ENCODE measurements at regions not wholly inside any gene's neighbourhood (a gene's known extent, or its start where the extent isn't known, plus 50 kb on each side); places are given as distances from the start of the nearest gene placed in this dataset.

DNA sequence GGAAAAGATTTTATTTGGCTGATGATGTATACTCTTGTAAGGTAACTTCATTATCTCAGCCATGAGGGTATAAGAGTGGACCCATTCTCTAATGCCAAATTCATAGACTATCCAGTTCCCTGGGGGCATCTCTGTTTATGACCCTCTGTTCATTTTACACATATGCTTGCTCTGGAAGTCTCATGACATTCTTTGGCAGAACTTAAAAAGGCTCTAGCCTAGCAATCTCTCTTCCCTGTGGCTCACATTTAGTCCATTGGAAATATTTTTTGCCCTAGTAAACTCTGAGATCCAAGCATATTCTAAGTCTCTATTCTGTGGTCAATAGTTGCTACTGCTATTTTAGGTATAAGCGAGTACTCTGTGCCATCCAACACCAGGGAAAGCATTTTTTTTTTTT, 1201.8 kb upstream of the ZEB2 start:
- H3K4me3 ChIP-seq (replicated peaks; ENCODE audit: insufficient read depth, low read length) = no peak overlapping the region
- H3K27ac ChIP-seq (replicated peaks) = no peak overlapping the region
- TF ChIP-seq, protein P1, sequence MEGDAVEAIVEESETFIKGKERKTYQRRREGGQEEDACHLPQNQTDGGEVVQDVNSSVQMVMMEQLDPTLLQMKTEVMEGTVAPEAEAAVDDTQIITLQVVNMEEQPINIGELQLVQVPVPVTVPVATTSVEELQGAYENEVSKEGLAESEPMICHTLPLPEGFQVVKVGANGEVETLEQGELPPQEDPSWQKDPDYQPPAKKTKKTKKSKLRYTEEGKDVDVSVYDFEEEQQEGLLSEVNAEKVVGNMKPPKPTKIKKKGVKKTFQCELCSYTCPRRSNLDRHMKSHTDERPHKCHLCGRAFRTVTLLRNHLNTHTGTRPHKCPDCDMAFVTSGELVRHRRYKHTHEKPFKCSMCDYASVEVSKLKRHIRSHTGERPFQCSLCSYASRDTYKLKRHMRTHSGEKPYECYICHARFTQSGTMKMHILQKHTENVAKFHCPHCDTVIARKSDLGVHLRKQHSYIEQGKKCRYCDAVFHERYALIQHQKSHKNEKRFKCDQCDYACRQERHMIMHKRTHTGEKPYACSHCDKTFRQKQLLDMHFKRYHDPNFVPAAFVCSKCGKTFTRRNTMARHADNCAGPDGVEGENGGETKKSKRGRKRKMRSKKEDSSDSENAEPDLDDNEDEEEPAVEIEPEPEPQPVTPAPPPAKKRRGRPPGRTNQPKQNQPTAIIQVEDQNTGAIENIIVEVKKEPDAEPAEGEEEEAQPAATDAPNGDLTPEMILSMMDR (IDR thresholded peaks at IDR 0.05; ENCODE audit: insufficient read depth, low read length) = no peak
- TF ChIP-seq GABPA (IDR thresholded peaks at IDR 0.05; ENCODE audit: low read depth) (no peak), POLR2AphosphoS5 (IDR thresholded peaks at IDR 0.05; ENCODE audit: low read depth) (no peak), SPI1 (IDR thresholded peaks at IDR 0.05; ENCODE audit: borderline replicate concordance, low read depth) (no peak)
- TF ChIP-seq, protein P2, sequence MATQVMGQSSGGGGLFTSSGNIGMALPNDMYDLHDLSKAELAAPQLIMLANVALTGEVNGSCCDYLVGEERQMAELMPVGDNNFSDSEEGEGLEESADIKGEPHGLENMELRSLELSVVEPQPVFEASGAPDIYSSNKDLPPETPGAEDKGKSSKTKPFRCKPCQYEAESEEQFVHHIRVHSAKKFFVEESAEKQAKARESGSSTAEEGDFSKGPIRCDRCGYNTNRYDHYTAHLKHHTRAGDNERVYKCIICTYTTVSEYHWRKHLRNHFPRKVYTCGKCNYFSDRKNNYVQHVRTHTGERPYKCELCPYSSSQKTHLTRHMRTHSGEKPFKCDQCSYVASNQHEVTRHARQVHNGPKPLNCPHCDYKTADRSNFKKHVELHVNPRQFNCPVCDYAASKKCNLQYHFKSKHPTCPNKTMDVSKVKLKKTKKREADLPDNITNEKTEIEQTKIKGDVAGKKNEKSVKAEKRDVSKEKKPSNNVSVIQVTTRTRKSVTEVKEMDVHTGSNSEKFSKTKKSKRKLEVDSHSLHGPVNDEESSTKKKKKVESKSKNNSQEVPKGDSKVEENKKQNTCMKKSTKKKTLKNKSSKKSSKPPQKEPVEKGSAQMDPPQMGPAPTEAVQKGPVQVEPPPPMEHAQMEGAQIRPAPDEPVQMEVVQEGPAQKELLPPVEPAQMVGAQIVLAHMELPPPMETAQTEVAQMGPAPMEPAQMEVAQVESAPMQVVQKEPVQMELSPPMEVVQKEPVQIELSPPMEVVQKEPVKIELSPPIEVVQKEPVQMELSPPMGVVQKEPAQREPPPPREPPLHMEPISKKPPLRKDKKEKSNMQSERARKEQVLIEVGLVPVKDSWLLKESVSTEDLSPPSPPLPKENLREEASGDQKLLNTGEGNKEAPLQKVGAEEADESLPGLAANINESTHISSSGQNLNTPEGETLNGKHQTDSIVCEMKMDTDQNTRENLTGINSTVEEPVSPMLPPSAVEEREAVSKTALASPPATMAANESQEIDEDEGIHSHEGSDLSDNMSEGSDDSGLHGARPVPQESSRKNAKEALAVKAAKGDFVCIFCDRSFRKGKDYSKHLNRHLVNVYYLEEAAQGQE (IDR thresholded peaks at IDR 0.05; ENCODE audit: insufficient replicate concordance, low read depth) = no peak
- no peaks in the 10 kb centered on the region for H3K27me3 ChIP-seq (ENCODE audit: insufficient read depth, poor library complexity, severe bottlenecking)
- no peak for DNase-seq (ENCODE audit: low read depth in 1 of 2, low spot score in 1 of 2)

DNA sequence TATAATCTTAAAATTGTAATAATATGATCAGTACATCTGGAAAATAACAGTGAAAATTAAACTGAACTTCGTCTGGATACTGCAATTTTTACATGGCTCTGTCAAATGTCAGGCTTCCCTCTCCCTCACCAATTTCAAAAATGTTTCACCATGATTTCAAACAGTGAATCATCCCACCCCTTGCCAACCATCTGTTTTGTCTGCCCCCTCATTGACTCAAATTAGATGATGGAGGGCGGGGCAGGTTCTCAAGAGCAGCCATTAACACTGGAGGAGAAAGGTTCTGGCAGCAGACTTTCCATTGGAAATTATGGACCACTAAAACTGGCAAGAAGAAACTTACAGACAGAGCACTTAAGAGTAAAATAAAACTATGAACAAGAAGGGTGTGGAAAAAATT, 1195.7 kb upstream of the ZEB2 start:
- Histone ChIP-seq H3K4me3 (replicated peaks; ENCODE audit: insufficient read depth, low read length) (no peak overlapping the region), H3K27me3 (ENCODE audit: insufficient read depth, poor library complexity, severe bottlenecking) (no peaks in the 10 kb centered on the region), H3K27ac (replicated peaks) (no peak overlapping the region)
- no peak for DNase-seq (ENCODE audit: low read depth in 1 of 2, low spot score in 1 of 2)
- TF ChIP-seq, protein P2 (IDR thresholded peaks at IDR 0.05; ENCODE audit: insufficient replicate concordance, low read depth) = no peak
- no peak for TF ChIP-seq SPI1 (IDR thresholded peaks at IDR 0.05; ENCODE audit: borderline replicate concordance, low read depth)
- TF ChIP-seq, protein P1 (IDR thresholded peaks at IDR 0.05; ENCODE audit: insufficient read depth, low read length) = no peak
- no peak for TF ChIP-seq GABPA (IDR thresholded peaks at IDR 0.05; ENCODE audit: low read depth)
- no peak for TF ChIP-seq POLR2AphosphoS5 (IDR thresholded peaks at IDR 0.05; ENCODE audit: low read depth)

DNA sequence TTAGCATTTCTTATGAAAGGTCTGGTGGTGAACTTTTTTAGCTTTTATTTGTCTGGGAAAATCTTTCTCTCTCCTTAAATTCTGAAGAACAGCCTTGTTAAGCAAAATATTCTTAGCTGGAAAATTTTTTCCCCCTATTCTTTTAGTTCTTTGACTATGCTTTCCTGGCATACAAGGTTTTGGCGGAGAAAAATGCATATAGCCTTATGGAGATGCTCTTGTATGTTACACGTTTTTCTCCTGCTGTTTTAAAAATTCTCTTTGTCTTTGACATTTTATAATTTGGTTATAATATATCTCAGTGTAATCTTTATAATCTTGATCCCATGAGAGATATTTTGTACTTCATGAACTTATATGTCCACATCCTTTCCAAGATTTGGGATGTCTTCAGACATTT, 1190.4 kb upstream of the ZEB2 start:
- TF ChIP-seq SPI1 (IDR thresholded peaks at IDR 0.05; ENCODE audit: borderline replicate concordance, low read depth) = no peak
- TF ChIP-seq, protein P2 (IDR thresholded peaks at IDR 0.05; ENCODE audit: insufficient replicate concordance, low read depth) = no peak
- TF ChIP-seq POLR2AphosphoS5 (IDR thresholded peaks at IDR 0.05; ENCODE audit: low read depth) = no peak
- TF ChIP-seq GABPA (IDR thresholded peaks at IDR 0.05; ENCODE audit: low read depth) = no peak
- TF ChIP-seq, protein P1 (IDR thresholded peaks at IDR 0.05; ENCODE audit: insufficient read depth, low read length) = no peak
- Histone ChIP-seq H3K27ac (replicated peaks) (no peak overlapping the region), H3K27me3 (ENCODE audit: insufficient read depth, poor library complexity, severe bottlenecking) (no peaks in the 10 kb centered on the region), H3K4me3 (replicated peaks; ENCODE audit: insufficient read depth, low read length) (no peak overlapping the region)
- DNase-seq (ENCODE audit: low read depth in 1 of 2, low spot score in 1 of 2) = no peak

Data from HL-60 (cell line).